HG02870 (cell line): ENCODE measurements at regions not wholly inside any gene's neighbourhood (a gene's known extent, or its start where the extent isn't known, plus 50 kb on each side); places are given as distances from the start of the nearest gene placed in this dataset.
"Not testable (repeated sequence)": the region's sequence is repeated elsewhere in the genome, so short reads cannot be mapped to it uniquely, and the experiment has no call there.

ENCODE experiments used
- ATAC-seq: cut with Tn5 transposase; IDR thresholded peaks from one replicate; pipeline ENCODE4 v1.9.1; 2021; ENCODE audit warnings: mild to moderate bottlenecking, moderate library complexity; ENCODE audit not compliant: unreplicated experiment

- not testable (repeated sequence) for ATAC-seq
Observed at GRCh38 chr2:111315188-111315917, 194.6 kb downstream of the BCL2L11 start.

- not testable (repeated sequence) for ATAC-seq
Observed at GRCh38 chr2:111316221-111316741, 195.6 kb downstream of the BCL2L11 start.

- not testable (repeated sequence) for ATAC-seq
Observed at GRCh38 chr2:111316881-111317549, 196.3 kb downstream of the BCL2L11 start.

- ATAC-seq: not testable (repeated sequence)
Observed at GRCh38 chr2:111319552-111319951, 198.8 kb downstream of the BCL2L11 start.

DNA sequence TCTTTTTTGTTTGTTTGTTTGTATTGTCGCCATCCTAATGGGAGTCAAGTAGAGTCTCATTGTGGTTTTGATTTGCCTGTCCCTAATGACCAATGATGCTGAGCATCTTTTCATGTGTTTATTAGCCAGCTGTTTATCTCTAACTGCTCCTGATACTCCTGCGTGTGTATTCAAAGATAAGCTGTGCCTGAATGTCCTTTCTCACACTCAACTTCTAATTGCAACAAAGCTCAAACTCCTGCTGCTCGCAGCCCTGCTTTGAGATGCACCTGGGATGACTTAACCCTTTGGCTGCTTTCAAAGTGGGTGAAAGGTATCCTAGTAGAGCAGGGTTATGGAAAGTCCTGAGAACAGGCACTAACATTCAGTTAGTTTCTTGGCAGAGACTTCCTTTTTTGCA is 199.6 kb downstream of the BCL2L11 start:
- not testable (repeated sequence) for ATAC-seq

DNA sequence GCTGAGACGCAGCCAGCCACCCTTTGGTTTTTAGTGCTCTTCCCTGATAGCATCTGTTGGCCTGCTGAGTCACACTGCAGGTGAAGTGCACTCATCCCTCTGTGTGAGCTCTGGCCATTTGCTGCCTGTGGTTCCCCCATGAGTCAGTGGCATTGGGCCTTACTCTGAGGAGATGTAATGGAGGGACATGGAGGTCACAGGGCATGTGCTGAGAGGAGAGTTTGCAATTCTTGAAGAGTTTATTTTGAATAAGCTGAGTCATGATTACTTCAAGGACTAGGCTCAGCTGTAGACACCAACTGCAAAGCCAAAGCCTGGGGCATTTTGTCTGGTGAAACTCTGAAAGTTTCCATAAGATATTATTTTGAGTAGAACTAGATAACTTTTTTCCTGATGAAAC is 200.3 kb downstream of the BCL2L11 start:
- not testable (repeated sequence) for ATAC-seq

GRCh38 chr2:111323384-111323783 is 202.7 kb downstream of the BCL2L11 start:
- ATAC-seq: not testable (repeated sequence)

DNA sequence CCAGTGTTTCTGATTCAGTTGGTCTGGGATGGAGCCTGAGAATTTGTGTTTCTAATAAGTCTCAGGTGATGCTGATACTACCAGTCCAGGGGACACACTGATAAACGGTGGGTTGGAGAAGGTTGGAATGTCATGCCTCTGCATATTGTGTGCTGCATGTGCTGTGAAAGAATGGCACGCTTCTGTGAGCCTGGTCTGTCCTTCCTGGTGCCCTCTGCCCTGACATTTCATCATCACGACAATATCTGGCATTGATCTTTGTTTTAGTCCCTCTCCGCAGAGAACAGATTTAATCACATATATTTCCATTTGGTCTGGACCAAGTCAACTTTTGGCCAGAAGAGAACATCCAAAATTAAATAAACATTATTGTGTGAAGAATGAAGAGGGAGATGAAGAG is 207.0 kb downstream of the BCL2L11 start:
- not testable (repeated sequence) for ATAC-seq

DNA sequence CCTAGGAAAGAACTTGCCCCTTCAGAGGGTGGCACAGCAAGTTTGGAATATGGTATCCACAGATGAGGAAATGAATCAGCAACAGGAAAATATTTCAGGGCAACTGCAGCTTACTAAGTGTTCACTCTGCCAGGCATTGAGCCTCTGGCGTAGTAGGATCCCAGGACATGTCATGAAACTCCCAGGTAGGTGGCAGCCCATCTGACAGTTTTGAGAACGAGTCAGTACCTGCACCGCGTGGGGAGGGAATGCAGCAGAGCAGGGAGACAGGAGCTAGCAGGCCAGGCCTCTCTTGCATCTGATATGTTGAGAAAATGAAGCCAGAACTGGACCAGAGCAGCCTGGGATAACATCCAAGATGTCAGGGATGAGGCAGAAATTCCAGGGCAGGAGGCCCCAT is 208.6 kb downstream of the BCL2L11 start:
- not testable (repeated sequence) for ATAC-seq

- not testable (repeated sequence) for ATAC-seq
Observed at GRCh38 chr2:111331099-111331724, 210.5 kb downstream of the BCL2L11 start.

- ATAC-seq: not testable (repeated sequence)
Observed at GRCh38 chr2:111335220-111335907, 214.7 kb downstream of the BCL2L11 start.

DNA sequence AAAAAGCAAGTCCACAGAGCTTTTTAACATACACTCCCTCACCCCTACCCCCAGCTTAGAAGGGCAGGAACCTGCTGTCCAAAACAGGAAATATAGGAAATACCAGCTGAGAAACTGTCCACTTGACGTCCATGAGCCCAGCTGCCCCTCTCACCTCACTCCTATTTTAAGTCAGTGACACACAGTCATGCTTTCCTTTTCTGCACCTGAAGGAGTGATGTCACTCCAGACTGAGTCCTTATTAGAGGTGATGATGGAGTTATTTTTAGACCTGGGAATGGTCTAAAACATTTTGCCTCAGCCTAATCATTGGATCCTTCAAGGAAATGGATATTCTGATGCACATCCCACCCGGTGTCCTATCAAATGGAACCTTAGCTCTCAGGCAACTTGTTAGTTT is 217.8 kb downstream of the BCL2L11 start:
- ATAC-seq: not testable (repeated sequence)

- ATAC-seq: not testable (repeated sequence)
Observed at GRCh38 chr2:111339476-111339875, 218.8 kb downstream of the BCL2L11 start.

DNA sequence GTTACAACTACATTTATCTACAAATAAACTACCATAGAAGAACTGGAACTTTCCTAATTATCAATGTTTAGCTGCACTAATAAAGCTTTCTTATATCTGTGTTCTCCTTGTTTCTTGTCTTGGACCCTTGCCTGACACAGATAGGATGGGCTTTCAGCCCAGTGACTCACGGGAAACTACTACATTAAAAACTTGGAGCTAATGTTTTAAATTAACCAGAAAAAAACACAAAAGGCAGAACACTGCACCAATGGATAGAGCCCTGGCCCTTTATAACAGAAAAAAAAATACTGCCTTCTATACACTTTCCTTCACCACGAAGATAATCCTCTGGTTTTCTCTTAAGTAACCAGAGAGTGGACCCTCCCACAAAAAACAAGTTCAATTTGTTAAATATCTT is 223.9 kb downstream of the BCL2L11 start:
- ATAC-seq: not testable (repeated sequence)

GRCh38 chr2:111345439-111345838 is 224.7 kb downstream of the BCL2L11 start:
- not testable (repeated sequence) for ATAC-seq

DNA sequence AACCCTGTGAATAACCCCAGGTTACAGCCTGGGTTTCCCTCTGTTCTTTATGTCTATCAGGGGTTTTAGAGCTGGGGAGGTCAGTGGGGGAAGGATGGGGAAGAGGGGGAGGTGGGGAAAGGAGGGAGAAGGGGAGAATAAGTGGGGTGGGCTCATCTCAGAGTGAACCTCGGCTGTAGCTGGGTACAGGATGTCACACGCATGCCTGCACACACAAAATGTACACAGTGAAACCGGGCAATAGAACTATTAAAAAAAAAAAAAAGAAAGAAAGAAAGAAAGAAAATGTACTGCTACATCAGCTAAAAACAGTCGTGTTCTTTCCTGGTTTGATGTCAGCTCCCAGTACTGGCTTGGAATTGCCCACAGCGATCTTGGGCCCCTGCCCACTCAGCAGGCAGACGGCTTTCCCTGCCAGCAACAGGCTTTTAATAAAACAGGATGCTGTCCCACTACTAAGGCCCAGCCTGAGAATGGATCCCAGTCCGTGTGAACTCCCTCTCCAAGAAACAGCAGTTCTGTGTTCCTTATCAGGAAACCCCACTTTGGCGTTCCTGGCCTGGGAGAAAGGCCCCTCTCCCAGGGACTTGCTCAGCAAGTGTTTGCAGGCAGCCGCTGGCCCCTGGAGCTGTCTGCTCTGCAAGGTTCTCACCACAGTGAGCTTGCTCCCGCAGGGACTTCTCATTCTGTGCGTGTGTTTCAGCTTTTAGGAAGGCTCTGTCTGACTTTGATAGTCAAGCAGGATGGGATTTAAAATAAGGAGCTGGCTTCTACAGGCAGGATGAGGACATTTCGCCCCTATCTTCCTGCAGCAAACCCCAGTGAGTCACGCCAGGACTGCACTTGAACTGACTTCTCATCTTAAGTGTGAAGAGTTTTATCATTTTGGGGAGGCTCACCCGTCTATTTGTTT is 225.6 kb downstream of the BCL2L11 start:
- ATAC-seq: not testable (repeated sequence)

DNA sequence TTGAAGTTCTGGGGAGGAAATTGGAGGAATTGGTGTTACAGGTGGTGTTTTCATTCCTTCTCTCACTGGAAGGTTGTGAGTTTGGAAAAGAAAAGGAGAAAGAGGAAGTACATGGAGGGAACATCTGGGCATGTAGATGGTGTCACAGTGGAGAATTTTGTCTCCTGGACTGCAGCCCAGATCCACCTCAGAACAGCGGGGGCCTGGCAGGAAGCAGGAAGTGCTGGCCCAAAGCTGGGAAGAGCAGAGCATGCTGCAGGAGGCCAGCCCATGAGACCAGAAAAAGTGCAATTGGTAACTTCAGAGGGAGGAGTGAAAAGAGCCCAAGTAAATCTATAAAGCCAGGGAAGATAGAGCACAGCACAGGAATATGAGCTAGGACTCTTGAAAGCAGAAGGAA is 227.0 kb downstream of the BCL2L11 start:
- not testable (repeated sequence) for ATAC-seq

DNA sequence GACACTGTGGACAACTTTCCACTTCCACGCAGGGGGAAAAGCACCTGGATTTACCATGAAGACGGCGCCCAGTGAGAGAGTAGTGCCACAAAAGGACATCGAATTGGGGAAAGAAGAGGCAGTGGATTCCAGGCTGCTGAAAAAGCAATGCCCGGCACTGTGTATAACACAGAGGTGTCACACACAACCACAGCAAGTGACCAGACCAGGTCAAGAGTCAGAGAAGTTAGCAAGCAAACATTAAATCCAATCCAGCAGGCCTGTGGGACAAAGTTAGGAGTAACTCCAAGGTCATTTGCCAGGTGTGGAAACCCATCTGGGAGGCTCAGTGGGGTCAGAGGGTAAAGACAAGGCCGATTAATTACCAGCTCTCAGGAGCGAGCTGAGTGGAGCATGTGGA is 227.6 kb downstream of the BCL2L11 start:
- ATAC-seq: not testable (repeated sequence)

- not testable (repeated sequence) for ATAC-seq
Observed at GRCh38 chr2:111355022-111355817, 234.5 kb downstream of the BCL2L11 start.
